HG02588 (cell line): ENCODE measurements at regions not wholly inside any gene's neighbourhood (a gene's known extent, or its start where the extent isn't known, plus 50 kb on each side); places are given as distances from the start of the nearest gene placed in this dataset.

ENCODE experiments used
- ATAC-seq: cut with Tn5 transposase; IDR thresholded peaks from one replicate; pipeline ENCODE4 v1.9.1; 2021; ENCODE audit warnings: mild to moderate bottlenecking, moderate library complexity; ENCODE audit not compliant: unreplicated experiment

DNA sequence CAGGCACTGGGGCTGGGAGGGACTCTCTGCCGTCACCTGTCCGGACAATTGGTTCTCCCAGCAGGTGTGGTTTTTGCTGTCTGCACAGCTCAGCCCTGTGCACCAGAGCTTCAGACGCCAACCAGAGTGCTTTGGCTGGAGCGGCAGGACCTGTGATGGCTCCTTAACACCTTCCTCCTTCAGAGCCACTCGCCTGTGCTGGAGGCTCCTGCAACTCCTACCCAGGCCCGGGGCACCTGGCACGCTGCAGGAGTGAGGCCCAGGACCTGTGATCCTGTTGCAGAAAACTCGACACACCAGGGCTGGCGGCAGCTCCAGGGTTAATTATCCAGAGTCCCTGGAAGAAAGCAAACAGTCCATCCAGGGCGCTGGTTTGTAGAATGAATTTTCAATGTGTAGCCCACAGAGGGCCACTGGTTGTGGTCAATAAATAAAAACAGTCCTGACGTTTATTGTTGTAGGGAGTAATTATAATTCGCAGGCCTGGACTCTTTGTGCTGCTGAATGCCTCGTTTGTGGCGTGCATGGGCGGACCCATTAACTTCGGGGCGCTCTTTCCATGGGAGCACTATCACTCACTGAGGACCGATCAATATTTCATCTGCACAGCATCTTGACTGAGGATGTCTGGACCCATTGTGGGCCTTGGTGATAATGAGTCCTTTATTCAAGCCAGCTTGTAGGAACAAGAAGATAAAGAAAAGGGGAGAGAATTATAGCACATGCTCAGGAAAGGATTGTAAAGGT, 339.7 kb upstream of the IRX4 start:
- ATAC-seq, result no peak

DNA sequence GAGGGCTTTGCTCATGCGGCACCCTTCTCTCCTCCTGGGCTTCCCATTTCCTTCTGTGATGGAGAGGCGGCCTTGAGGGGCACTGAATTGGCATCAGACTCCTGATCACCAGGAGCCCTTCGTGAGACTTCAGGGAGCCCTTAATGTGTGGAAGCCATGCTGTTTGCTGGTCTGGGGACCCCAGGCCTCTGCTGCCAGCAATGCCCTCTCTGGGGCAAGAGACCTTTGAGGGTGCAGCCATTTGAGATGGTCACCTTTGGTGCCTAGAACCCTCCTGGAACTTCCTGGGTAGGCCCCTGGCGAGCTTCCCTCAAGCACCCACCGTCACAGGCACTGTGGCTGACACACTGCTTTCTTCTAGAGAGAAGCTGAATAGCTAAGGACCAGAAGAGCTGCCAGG, 338.7 kb upstream of the IRX4 start:
- no peak for ATAC-seq

DNA sequence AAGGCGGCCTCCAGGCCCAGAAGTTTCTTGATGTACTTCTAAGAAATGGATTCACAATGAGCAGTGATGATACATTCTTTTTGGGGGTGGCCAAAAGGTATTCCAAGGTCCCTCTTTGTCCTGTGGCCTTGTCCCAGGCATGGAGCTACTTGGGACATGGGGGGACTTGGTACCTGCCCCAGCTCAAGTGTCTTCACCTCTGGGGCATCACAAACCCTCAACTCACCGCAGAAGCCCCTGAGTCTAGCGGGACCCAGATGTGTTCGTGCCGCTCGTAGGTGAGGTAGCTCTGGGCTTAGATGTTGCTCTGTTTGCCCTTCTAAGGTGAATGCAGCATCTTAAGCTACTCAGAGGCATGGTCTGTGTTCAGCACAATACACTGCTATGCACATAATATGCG, 338.0 kb upstream of the IRX4 start:
- no peak for ATAC-seq

DNA sequence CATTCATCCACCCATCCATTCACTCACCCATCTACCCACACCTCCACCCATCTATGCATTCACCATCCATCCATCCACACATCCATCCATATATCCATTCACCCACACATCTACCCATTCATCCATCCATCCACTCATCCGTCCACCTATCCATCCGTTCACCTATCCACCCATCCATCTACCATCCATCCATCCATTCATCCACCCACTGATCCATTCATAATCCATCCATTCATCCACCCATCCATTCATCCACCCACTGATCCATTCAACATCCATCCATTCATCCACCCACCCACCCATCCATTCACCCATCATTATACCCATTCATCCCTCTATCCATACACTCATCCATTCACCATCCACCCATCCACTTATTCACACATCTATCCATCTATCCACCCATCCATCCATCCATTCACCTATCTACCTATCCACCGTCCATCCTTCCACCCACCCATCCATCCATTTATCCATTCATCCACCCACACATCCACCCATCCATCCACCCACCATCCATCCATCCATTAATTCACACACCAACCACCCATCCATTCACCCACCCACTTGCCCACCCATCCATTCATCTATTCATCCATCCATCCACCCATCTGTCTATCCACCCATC, 336.5 kb upstream of the IRX4 start:
- no peak for ATAC-seq

DNA sequence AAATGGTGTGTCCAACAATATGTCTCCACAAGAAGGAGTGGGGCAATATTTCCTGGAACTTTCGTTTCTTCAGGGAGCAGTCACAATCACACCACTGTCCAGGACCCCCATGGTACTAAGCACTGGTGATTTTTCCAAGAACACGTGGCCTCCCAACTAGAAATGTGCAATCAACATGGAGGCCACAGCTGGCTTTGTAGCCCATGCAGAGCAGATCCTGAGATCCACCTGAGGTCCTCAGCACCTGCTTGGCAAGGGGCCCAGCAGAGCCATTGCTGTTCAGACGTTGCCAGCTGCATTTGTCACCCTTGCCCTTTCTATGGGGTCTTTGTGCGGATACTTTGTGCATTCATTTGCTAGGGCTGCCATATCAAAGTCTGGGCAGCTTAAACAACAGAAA, 334.5 kb upstream of the IRX4 start:
- ATAC-seq, result no peak

DNA sequence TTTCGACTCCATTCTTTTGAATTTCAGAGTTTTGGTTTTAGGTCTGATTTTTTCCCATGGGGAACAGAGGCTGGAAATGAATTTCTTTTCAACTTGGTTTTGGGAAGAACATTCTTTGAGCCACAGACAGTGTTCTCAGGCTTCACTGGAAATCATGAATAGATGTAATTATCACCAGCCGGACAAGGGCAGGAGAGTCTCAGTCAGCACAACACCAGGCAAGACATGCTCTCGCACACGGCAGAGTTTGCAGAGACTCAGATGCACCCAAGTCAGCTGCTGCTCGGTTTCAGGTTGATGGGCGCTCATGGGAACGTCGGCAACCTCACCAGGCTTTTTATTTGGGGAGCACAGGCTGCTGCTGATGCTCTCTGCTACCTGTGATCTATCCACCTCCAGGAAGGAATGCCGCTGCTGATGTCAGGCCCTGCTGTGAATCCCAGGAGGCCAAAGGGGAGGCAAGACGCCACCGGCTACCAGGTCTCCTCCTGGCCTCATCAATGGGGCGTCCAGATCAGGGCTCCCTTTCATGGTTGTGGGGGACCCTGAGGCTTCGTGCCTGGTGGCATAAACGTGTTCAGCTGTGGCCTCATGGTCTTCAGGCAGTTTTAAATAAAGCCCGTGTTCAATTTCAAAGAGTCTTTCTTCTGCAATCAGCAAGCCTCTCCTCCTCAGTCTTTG, 332.3 kb upstream of the IRX4 start:
- ATAC-seq, result no peak

DNA sequence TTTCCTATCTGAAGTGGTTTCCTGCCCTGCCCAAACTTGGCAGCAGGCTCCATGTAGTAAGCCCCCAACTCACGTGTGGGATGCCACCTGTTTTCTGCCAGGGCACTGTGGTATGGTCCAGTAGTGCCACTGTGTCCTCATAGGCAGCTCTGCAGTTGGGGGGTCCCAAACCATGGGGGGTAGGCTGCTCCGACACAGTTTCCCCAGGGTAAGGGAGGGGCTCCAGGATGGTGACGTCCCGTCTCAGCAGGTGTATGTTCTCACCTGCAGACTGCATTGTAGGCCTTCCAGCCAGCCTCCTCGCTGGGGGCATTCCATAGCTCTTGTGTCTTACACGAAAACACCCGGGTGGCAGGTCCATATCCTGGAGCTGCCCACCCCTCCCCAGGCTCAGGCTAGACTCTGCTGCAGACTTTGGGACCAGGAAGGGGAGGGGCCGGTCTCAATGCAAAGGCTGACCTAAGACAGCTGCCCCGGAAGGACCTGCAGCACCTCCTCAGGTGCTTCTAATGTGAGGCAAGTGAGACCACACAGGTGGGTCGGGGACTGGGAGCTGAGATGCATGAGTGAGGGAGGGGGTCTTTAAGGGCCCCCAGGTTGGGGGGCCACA, 330.5 kb upstream of the IRX4 start:
- no peak for ATAC-seq

DNA sequence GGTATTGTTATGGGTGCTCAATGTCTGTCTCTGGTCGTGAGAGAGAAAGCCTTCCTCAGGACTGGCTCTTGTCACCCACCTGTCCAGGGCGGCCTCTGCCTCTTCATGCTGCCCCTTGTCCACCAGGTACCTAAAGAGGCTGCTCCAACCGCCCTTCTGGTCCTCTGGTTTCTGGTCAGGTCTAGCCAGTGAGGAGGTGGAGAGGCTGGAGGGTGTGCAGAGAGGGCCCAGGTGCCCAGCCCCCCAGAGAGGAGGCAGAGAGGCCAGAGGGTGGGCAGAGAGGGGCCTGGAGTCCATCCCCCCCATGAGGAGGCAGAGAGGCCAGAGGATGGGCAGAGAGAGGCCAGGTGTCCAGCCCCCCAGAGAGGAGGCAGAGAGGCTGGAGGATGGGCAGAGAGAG, 329.8 kb upstream of the IRX4 start:
- no peak for ATAC-seq

DNA sequence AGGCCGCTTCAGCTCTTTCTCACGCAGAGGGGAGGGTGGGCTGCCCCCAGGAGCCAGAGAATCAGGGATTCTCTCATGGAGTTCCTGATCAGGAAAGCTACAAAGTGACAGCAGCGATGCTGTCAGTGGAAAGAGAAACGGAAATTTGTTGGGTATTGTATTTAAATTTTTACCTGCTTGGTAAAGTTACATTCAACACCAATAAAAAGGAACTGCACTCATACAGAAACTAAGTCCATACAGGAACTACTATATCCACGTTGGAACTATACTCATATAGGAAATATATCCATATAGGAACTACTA, 325.5 kb upstream of the IRX4 start:
- ATAC-seq, result no peak

DNA sequence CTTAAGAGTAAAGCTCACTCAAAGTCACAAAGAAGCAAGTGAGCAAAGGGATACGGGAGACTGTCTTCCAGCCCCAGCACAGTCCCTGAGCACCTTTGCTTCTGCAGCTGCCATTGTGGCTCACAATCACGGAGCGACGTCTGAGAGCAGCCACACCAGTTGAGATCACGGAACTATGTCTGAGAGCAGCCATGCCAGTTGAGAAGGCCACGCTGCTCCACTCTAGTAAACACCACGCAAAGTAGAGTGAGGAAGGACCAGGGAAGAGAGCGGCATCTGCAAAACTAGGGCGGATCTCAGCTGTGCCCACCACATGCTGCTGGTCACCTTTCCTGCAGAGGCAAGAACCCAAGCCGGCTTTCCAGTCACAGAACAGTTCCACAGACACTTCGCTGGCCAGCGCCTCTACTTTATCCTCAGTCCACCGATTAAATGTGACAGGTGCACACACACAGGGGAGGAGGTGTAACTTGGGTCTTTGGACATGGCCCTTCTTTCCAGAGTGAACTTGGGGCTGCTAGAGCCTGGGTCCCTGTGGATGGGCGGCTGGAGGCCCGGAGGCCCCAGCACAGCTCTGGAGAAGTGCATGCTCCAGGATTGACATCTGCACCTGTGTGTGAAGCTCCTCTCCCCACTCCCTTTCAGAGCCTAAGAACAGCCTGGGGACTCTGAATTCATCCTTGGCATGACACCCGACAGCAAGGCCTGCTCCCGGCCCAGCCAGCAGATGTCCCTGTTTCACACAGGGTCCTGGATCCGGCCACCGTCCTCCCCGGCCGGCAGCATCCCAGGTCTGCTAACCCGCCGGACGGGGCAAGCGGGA, 324.9 kb upstream of the IRX4 start:
- ATAC-seq, result no peak

DNA sequence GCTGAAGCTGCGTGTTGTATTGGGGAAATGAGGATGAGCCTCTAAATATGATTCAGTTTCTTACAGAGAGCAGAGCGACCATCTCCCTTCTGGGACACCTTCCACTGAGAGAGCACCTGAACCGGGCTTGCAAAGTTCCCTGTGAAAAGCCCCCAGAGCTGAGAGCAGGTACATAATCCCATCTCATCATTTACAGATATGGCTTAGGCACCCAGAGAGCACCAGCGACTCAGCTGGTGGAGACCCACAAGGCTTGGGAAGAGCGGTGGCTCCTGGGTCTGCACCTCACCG, 324.3 kb upstream of the IRX4 start:
- ATAC-seq, result no peak

DNA sequence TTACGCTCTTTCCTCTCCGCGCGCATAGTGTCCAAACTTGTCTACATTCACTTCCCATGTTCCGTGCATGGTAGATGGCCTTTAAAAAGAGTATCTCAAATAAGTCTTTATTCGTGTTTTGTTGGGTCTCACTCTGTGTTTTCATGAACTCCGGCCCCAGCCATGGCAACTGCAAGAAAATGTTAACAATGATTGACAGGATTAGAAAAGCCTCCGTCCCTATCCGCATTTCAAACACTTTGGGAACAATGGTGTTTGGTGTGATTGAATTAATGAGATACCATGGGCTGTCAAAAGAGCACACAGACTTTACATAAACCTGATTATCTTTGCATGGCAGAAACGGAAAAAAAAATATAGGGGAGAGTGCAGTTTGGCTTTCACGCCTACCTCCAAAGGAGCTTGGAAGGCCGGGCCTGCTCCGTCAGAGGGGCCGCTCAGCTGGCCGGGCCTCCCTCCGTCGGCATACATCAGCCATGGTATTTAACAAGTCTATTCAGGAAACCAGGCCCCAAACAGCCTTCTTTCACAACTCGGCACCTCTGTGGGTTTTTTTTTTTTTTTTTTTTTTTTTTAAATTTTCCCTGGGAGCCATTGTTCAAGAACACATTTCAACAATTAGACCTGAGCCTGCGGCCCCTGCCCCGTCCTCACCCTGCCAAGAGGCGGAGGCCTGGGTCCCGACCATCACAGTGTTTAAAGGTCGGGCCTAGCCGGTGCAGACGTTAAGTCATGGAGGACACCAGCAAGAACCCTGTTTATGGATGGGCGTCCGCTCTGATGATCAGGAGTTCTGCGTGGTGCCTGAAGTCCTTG, 323.8 kb upstream of the IRX4 start:
- ATAC-seq, result no peak

DNA sequence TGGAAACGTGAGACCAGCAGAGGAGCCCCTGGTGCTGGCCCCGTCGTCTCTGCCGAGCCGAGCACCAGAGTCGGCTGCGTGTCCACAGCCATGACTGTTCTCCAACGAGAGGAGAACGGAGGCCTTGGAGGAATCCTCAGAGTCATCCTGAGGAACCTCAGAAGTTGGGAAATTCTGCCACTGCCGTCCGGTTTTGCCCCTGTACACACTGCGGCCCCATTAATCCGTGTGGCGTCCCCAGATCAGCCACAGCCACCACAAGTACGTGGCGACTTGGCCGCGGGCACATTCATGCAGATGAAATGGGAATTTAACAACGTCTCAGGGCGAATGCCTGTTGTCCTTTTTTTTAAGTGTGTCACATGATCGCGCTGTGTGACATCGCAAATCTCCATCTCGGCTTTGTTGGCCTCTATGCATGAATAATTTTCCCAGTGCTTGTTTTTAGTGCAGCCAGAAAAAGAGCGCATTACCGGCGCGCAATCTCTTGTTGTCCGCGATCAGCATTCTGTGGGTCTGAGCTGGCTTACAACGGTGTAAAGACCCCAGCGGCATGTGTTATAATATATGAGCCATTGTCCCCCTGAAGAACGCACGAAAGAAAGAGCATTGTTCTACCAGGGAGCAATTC, 323.0 kb upstream of the IRX4 start:
- no peak for ATAC-seq

DNA sequence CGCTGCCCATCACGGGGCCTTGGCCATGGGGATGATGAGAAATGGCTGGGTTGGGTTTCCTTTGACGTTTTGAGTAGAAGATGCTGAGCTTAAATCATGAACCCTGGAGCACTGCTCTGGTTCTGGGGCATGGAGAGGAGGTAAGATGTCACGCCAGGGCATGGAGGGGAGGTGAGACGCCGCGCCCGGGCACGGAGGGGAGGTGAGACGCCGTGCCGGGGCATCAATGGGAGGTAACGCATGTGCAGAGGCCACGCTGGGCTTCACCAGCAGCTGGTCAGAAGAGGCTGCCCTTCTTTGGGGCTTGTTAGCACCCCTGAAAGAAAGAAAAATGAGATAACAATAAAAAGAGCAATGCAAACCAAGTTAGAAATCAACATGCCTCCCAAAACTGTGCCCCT, 322.5 kb upstream of the IRX4 start:
- no peak for ATAC-seq

DNA sequence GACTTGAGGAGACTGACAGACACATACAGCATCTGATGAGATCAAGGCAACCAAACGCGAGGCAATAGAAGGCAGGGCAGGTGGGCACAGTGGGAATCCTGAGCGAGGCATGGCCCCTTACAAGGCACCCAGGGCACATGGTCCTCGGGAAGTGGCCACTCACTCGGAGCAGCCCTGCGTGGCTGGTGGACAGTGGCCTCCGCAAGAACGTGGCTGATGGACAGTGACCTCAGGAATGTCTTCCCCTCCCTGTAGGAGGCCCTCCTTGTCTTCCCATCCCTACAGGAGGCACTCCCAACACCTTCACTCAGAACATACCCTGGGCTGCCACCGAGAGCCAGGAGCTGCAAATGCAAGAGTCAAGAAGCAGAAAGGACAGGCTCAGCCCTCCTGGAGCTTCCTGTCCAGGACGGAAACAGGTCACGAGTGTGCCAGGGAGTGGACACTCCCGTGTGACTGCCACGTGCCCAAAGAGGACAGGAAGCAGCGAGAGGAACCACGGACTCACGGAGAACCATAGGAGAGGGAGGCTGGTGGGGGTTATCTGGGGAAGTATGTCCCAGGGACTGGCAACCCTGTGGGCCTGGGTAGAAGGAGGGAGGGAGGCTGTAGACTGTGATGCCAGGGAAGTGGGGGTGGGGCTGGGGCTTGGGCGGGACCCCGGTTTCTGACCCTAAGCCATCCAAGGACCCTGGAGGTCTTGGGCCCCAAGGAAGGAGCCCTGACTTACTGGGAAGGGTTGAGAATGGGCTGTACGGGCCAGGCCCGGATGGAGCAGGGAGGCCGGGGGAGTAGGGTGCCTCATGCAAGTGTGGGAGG, 321.9 kb upstream of the IRX4 start:
- no peak for ATAC-seq

DNA sequence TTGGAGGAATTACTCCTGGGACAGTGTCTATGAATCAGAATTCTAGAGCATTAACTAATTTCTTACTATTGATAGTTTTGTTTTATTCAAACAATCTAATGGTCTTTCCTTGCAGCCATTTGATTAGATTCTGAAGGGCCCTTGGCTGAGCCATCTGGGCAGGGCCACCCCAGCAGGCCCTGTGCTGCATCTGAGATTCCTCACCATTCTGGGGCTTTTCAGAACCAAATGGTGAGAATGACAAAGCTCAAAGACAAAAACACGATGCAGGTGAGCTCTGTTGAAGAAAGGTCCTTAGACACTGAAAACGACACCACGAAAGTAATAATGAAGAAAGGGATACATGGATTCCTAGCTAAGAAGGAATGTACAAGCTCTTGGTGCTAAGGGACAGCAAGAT, 321.0 kb upstream of the IRX4 start:
- ATAC-seq, result no peak

DNA sequence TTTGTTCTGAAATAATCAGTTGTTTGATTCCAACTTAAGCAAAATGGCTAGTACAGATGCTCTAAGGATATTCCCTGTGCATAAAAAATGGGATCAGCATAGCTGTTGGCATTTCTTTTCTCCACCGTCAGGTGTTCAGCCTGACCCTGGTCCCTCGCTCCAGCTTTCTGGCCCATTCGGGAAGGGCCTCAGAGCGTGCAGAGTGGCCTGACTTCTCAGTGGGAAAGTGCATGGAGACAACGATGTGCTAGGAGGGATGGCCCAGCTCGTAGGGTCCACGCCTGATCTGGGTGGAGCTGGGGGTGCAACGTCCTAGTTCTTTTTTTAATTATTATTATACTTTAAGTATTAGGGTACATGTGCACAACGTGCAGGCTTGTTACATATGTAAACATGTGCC, 319.1 kb upstream of the IRX4 start:
- no peak for ATAC-seq

DNA sequence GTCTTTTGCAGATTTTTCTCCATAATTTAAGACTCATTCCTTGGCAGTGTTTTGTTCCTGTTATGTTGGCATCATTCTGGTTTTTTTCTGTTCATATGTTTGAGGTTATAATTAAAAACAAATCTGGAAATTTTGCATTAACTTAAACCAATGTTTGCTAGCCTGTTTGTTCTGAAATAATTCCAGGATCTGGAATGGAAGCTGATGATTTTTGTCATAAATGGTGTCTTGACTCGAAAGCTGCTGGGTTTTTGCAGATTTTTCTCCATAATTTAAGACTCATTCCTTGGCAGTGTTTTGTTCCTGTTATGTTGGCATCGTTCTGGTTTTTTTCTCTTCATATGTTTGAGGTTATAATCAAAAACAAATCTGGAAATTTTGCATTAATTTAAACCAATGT, 318.7 kb upstream of the IRX4 start:
- no peak for ATAC-seq

DNA sequence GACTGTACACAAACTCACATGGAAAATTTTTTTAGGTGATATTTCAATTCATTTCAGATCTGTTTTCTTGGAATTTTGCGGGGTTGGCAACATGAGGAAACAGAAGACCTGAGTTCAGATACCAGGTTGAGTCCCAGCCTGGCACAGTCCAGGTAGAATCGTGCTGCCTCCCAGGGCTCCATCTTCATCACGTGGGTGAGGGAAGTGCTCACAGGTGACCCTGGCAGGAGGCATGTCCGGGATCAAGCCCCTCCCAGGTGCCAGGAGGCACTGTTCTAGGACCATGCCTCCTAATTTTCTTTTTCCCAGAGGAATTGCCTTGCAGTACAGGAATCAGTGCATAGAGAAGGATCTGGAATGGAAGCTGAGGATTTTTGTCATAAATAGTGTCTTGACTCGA, 318.3 kb upstream of the IRX4 start:
- no peak for ATAC-seq
